CD14-positive monocyte (primary cell): ENCODE measurements at regions not wholly inside any gene's neighbourhood (a gene's known extent, or its start where the extent isn't known, plus 50 kb on each side); places are given as distances from the start of the nearest gene placed in this dataset.

ENCODE experiments used
- DNase-seq, 3 donors: peaks; one replicate each; pipeline ENCODE4 v3.0.0-alpha.2; 2011 to 2022
- H2AFZ ChIP-seq: 2 replicates; pipeline ENCODE4 v1.6.0; 2012; ENCODE audit warnings: mild to moderate bottlenecking, low read depth, low read length, inconsistent platforms; ENCODE audit not compliant: insufficient read depth, poor library complexity, severe bottlenecking
- H3K27ac ChIP-seq, 2 donors: 1 replicate in 1 of 2; 2 replicates in 1 of 2; pipeline ENCODE4 v1.5.1; 2012 to 2013; ENCODE audit warnings: low read length in 2 of 2, control low read depth in 1 of 2, inconsistent platforms in 1 of 2, low read depth in 1 of 2, mild to moderate bottlenecking in 1 of 2
- H3K27me3 ChIP-seq, 2 donors: one replicate each; pipeline versions ENCODE4 v1.6.0 to v1.6.1; 2011 to 2013; ENCODE audit warnings: low read length in 2 of 2; ENCODE audit not compliant: control insufficient read depth in 2 of 2, insufficient read depth in 2 of 2
- H3K36me3 ChIP-seq, 2 donors: replicated peaks in 1 of 2; 1 replicate in 1 of 2; 2 replicates in 1 of 2; pipeline versions ENCODE4 v1.5.1 to v1.6.1; 2012 to 2013; ENCODE audit warnings: low read length in 2 of 2, control low read depth in 1 of 2, inconsistent platforms in 1 of 2, mild to moderate bottlenecking in 1 of 2; ENCODE audit not compliant: insufficient read depth in 2 of 2, control insufficient read depth in 1 of 2
- H3K4me1 ChIP-seq, 2 donors: 1 replicate in 1 of 2; 2 replicates in 1 of 2; pipeline versions ENCODE4 v1.5.1 to v1.6.1; 2012 to 2013; ENCODE audit warnings: low read length in 2 of 2, control low read depth in 1 of 2, inconsistent platforms in 1 of 2, mild to moderate bottlenecking in 1 of 2, moderate library complexity in 1 of 2; ENCODE audit not compliant: insufficient read depth in 2 of 2, control insufficient read depth in 1 of 2
- H3K4me2 ChIP-seq: replicated peaks from 2 replicates; pipeline ENCODE3; 2012; ENCODE audit warnings: low read length, moderate library complexity, mild to moderate bottlenecking; ENCODE audit not compliant: poor library complexity, severe bottlenecking; ENCODE audit errors: extremely low read depth
- H3K4me3 ChIP-seq, 3 experiments: fragments of 200-600 bp in 1 of 3; sonication (generic) in 1 of 3; replicated peaks in 1 of 3; 1 replicate in 2 of 3; 2 replicates in 1 of 3; pipeline ENCODE4 v1.5.1; 2011 to 2013; ENCODE audit warnings: low read length in 3 of 3, mild to moderate bottlenecking in 3 of 3, control low read depth in 2 of 3, low read depth in 2 of 3, inconsistent platforms in 1 of 3, moderate library complexity in 1 of 3
- H3K79me2 ChIP-seq: 2 replicates; pipeline ENCODE4 v1.6.0; 2012; ENCODE audit warnings: mild to moderate bottlenecking, control low read depth, inconsistent platforms, low read length, moderate library complexity; ENCODE audit not compliant: insufficient read depth
- H3K9ac ChIP-seq: 2 replicates; pipeline ENCODE4 v1.6.0; 2017; ENCODE audit warnings: low read length, mild to moderate bottlenecking; ENCODE audit not compliant: insufficient read depth, poor library complexity, severe bottlenecking
- H3K9me3 ChIP-seq, 2 donors: replicated peaks in 1 of 2; 1 replicate in 1 of 2; 2 replicates in 1 of 2; pipeline versions ENCODE4 v1.5.1 to v1.6.1; 2012 to 2013; ENCODE audit warnings: low read length in 2 of 2, control low read depth in 1 of 2; ENCODE audit not compliant: control insufficient read depth in 1 of 2, insufficient read depth in 1 of 2
- H4K20me1 ChIP-seq: 2 replicates; pipeline ENCODE4 v1.6.0; 2012; ENCODE audit warnings: mild to moderate bottlenecking, low read length, control low read depth, moderate library complexity; ENCODE audit not compliant: insufficient read depth
- H3K27ac Mint-ChIP-seq, 7 donors: one replicate each; pipeline ENCODE4 v1.8.0; 2020; ENCODE audit warnings: mild to moderate bottlenecking in 7 of 7, mixed read lengths in 7 of 7, moderate library complexity in 6 of 7, inconsistent platforms in 2 of 7
- H3K27me3 Mint-ChIP-seq, 3 donors: one replicate each; pipeline ENCODE4 v1.8.0; 2021 to 2022; ENCODE audit warnings: low read depth in 3 of 3, mild to moderate bottlenecking in 3 of 3, mixed read lengths in 3 of 3, moderate library complexity in 3 of 3, inconsistent platforms in 1 of 3
- H3K36me3 Mint-ChIP-seq, 2 donors: one replicate each; pipeline ENCODE4 v1.8.0; 2020; ENCODE audit warnings: mixed read lengths in 2 of 2, inconsistent platforms in 1 of 2, mild to moderate bottlenecking in 1 of 2
- H3K4me1 Mint-ChIP-seq: one replicate; pipeline ENCODE4 v1.8.0; 2020; ENCODE audit warnings: mild to moderate bottlenecking, mixed read lengths
- H3K4me3 Mint-ChIP-seq, 2 donors: one replicate each; pipeline ENCODE4 v1.8.0; 2020; ENCODE audit warnings: mild to moderate bottlenecking in 2 of 2, mixed read lengths in 2 of 2, moderate library complexity in 1 of 2
- H3K9me3 Mint-ChIP-seq, 7 donors: one replicate each; pipeline ENCODE4 v1.8.0; 2020 to 2022; ENCODE audit warnings: mixed read lengths in 7 of 7, mild to moderate bottlenecking in 6 of 7, moderate library complexity in 6 of 7, inconsistent platforms in 2 of 7
- WGBS: methylation state at CpG from one replicate; pipeline ENCODE4 v1.1.5; 2013; ENCODE audit warnings: missing lambda C conversion rate; ENCODE audit not compliant: insufficient coverage; 5-methylcytosine and 5-hydroxymethylcytosine counted together
- intact Hi-C, 2 donors: fragments of 100-400 bp; cut with micrococcal nuclease; formaldehyde crosslinking; loops; one replicate each; pipeline versions ENCODE4 v1.15.0 to v1.15.1; 2023
- TF ChIP-seq, protein P1 (sequence below): fragments of 200-600 bp; IDR thresholded peaks from one replicate; pipeline ENCODE4 v1.8.0; 2022; ENCODE audit warnings: antibody characterized with exemption, mild to moderate bottlenecking

DNA sequence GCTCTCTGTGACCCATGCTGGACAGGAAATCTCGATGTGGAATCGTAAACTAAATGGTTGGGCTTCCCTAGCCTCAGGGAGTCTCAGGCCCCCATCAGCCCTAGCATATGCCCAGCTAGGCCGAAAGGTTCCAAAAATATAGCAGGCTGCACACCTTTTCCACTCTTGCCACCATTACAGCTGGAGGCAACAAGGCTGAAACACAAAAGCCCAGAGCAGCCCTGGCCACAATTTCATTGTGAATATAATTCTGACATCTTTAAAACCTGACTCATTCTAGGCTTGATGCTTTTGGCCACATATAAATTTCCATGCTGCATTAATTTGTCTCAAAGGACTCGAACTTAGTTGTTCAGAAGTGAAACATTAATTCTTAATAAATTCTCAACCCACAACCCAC is 382.2 kb downstream of the GRIN2B start:
- Histone ChIP-seq H3K36me3 (no peaks in the 10 kb centered on the region), H3K9me3 (no peaks in the 10 kb centered on the region), H3K4me3 (no peak overlapping the region), H4K20me1 (no peaks in the 10 kb centered on the region), H3K9ac (no peak overlapping the region), H2AFZ (no peak overlapping the region), H3K27me3 (no peaks in the 10 kb centered on the region), H3K79me2 (no peaks in the 10 kb centered on the region), H3K4me2 (no peak overlapping the region), H3K4me1 (no peaks in the 10 kb centered on the region), H3K27ac (no peak overlapping the region)
- 83% methylated on average over 2 of the region's 4 CpGs for WGBS
- TF ChIP-seq, protein P1, sequence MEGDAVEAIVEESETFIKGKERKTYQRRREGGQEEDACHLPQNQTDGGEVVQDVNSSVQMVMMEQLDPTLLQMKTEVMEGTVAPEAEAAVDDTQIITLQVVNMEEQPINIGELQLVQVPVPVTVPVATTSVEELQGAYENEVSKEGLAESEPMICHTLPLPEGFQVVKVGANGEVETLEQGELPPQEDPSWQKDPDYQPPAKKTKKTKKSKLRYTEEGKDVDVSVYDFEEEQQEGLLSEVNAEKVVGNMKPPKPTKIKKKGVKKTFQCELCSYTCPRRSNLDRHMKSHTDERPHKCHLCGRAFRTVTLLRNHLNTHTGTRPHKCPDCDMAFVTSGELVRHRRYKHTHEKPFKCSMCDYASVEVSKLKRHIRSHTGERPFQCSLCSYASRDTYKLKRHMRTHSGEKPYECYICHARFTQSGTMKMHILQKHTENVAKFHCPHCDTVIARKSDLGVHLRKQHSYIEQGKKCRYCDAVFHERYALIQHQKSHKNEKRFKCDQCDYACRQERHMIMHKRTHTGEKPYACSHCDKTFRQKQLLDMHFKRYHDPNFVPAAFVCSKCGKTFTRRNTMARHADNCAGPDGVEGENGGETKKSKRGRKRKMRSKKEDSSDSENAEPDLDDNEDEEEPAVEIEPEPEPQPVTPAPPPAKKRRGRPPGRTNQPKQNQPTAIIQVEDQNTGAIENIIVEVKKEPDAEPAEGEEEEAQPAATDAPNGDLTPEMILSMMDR: no peak
- peaks cover 0 to 1% (median 0%) of the 10 kb centered on the region in 3 donors for H3K27me3 Mint-ChIP-seq
- no peaks in the 10 kb centered on the region for H3K36me3 Mint-ChIP-seq
- no peak overlapping the region for H3K27ac Mint-ChIP-seq
- H3K4me3 Mint-ChIP-seq: no peak overlapping the region
- peaks cover 0 to 2% (median 0%) of the 10 kb centered on the region in 7 donors for H3K9me3 Mint-ChIP-seq
- no peaks in the 10 kb centered on the region for H3K4me1 Mint-ChIP-seq
- intact Hi-C loops: no loop called here
- DNase-seq: no peak

DNA sequence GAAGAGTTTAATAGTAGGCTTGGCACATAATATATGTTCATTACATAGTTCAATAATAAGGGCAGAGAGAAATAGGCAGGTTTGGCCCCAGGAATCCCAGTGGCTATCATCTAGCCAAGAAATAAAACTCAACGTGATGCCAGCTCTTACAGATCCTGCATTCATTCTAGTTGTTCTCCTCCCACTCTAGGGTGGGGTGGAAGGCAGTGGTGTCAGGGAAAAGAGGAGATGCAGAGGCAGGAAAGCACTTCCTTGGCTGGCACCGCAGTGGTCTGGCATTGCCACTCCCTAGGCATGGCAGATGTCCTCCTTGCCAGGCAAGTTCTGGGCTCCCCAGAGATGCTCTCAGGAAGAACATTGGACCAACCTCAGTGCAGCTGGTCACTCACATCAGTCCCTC is 383.6 kb downstream of the GRIN2B start:
- Mint-ChIP-seq H3K27ac (no peak overlapping the region), H3K9me3 (peaks cover 0 to 2% (median 0%) of the 10 kb centered on the region in 7 donors)

More for the DNA sequence above, 383.6 kb downstream of the GRIN2B start:
- Histone ChIP-seq H3K4me1 (no peaks in the 10 kb centered on the region), H3K36me3 (no peaks in the 10 kb centered on the region), H2AFZ (no peak overlapping the region), H4K20me1 (no peaks in the 10 kb centered on the region), H3K4me3 (no peak overlapping the region), H3K27ac (no peak overlapping the region), H3K4me2 (no peak overlapping the region), H3K9me3 (no peaks in the 10 kb centered on the region), H3K27me3 (no peaks in the 10 kb centered on the region), H3K79me2 (no peaks in the 10 kb centered on the region), H3K9ac (no peak overlapping the region)
- no peak for DNase-seq
- WGBS: 100% methylated on average over 1 of the region's 2 CpGs
- Mint-ChIP-seq H3K36me3 (no peaks in the 10 kb centered on the region), H3K27me3 (peaks cover 0 to 1% (median 0%) of the 10 kb centered on the region in 3 donors), H3K4me3 (no peak overlapping the region), H3K4me1 (no peaks in the 10 kb centered on the region)
- intact Hi-C loops: no loop called here
- TF ChIP-seq, protein P1: no peak
